Bronchial epithelial cell (primary cell): ENCODE measurements at regions not wholly inside any gene's neighbourhood (a gene's known extent, or its start where the extent isn't known, plus 50 kb on each side); places are given as distances from the start of the nearest gene placed in this dataset.

ENCODE experiments used
- DNase-seq: peaks from one replicate; pipeline ENCODE4 v3.0.0-alpha.2; 2010; ENCODE audit warnings: low read depth
- FAIRE-seq: peaks from 2 replicates; lab custom pipeline; 2011; peaks lifted over from hg19 to GRCh38; lab: Jason Lieb, UNC
- H3K27me3 ChIP-seq: 2 replicates; pipeline ENCODE4 v1.5.1; 2011; ENCODE audit warnings: low read length; ENCODE audit not compliant: control insufficient read depth, insufficient read depth
- H3K36me3 ChIP-seq: 2 replicates; pipeline ENCODE4 v1.5.1; 2011; ENCODE audit warnings: low read length; ENCODE audit not compliant: control insufficient read depth, insufficient read depth
- H3K4me3 ChIP-seq: 2 replicates; pipeline ENCODE4 v1.5.1; 2011; ENCODE audit warnings: mild to moderate bottlenecking, low read depth, low read length, control low read depth
- TF ChIP-seq, protein P1 (sequence below): IDR thresholded peaks from 2 replicates; pipeline ENCODE4 v1.5.1; 2011; ENCODE audit warnings: mild to moderate bottlenecking, moderate library complexity, low read length, control low read depth, inconsistent platforms; ENCODE audit not compliant: insufficient read depth, severe bottlenecking

DNA sequence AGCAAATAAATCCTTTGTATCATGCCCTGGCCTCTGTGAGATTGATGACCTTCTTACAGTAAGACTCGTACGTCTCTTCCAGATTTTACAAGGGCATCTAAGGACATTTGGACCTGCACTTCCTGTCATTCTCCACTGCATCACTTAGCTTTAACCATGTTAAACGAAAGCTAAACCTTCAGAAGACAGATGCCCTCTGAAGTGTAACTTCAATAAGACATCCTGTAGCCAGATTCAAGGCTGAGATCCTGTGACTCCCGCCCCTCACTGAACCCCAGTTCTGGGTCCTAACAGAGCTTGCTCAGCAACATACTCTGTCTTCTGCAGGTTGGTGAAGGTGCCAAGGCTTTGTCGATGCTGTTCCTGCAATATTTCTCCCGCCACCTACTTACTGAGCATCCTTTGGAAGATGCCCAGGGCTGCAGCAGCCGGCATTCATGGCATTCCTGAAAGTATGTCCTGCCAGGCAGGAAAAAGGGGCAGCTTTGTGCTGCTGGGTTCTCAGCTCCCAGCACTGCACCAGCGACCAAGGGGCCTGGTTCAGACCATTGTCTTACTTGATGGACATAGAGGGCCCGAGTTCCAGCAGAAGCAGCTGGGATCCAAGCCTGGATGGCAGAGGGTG, 131.1 kb downstream of the AXIN2 start:
- no peak for DNase-seq
- no peak for FAIRE-seq
- no peak overlapping the region for H3K4me3 ChIP-seq
- TF ChIP-seq, protein P1, sequence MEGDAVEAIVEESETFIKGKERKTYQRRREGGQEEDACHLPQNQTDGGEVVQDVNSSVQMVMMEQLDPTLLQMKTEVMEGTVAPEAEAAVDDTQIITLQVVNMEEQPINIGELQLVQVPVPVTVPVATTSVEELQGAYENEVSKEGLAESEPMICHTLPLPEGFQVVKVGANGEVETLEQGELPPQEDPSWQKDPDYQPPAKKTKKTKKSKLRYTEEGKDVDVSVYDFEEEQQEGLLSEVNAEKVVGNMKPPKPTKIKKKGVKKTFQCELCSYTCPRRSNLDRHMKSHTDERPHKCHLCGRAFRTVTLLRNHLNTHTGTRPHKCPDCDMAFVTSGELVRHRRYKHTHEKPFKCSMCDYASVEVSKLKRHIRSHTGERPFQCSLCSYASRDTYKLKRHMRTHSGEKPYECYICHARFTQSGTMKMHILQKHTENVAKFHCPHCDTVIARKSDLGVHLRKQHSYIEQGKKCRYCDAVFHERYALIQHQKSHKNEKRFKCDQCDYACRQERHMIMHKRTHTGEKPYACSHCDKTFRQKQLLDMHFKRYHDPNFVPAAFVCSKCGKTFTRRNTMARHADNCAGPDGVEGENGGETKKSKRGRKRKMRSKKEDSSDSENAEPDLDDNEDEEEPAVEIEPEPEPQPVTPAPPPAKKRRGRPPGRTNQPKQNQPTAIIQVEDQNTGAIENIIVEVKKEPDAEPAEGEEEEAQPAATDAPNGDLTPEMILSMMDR = no peak
- H3K27me3 ChIP-seq = no peaks in the 10 kb centered on the region
- no peaks in the 10 kb centered on the region for H3K36me3 ChIP-seq

DNA sequence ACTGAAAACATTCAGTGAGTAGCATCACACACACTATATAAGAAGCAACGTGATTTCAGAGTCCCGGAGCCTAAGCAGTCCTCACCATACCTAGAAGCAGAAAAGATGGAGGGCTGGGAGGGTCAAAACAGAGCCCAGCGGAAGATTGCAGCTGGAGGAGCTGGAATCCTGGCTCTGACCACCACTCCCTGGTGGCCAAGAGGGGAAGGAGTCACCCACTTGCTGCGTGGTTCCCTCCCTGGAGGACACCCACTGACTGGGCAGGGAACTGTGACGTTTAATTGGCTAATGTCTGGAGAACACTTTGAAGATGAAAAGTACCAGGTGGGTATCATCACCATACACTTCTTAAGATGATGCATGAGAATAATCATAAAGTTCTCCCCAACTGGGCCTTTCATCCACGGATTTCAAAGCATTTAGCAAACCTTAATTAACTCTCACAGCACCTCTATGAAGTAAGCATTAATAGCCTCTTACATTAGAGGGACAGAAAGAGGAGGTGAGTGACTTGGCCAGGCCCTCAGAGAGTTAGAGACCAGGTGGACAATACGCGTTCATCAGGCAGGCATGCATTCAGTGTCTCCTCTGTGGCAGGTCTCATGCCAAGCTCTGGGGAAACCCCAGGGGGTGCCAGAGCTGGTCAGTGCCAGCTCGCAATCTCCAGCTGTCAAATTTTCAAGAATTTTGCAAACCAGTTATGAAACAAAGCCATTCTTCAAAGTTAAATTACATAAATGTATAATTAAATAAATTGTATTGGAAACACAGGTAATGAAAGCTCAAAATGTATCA, 137.9 kb downstream of the AXIN2 start:
- no peak for FAIRE-seq
- DNase-seq = no peak
- Histone ChIP-seq H3K36me3 (no peaks in the 10 kb centered on the region), H3K4me3 (no peak overlapping the region), H3K27me3 (no peaks in the 10 kb centered on the region)
- TF ChIP-seq, protein P1 = no peak

DNA sequence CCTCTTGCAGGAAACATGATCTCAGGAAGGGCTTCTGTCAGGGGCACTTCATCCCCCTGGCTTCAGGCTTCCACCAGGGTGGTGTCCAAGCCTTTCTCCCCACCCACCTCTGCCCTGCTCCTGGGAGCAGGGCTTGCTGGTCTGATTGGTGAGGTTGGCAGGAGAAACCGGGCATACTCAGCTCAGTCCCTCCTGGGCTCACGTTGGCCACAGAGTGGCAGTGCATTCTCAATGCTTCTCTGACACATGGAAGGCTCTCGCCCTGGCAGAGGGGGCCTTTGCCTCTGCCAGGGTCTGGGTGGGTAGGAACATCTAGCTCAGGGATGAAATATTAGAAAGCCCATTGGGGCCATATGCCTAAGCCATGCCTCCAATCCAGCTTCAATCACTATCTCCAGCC, 142.8 kb downstream of the AXIN2 start:
- FAIRE-seq (no peak), DNase-seq (no peak)
- Histone ChIP-seq H3K27me3 (no peaks in the 10 kb centered on the region), H3K4me3 (no peak overlapping the region), H3K36me3 (no peaks in the 10 kb centered on the region)
- TF ChIP-seq, protein P1 = no peak

DNA sequence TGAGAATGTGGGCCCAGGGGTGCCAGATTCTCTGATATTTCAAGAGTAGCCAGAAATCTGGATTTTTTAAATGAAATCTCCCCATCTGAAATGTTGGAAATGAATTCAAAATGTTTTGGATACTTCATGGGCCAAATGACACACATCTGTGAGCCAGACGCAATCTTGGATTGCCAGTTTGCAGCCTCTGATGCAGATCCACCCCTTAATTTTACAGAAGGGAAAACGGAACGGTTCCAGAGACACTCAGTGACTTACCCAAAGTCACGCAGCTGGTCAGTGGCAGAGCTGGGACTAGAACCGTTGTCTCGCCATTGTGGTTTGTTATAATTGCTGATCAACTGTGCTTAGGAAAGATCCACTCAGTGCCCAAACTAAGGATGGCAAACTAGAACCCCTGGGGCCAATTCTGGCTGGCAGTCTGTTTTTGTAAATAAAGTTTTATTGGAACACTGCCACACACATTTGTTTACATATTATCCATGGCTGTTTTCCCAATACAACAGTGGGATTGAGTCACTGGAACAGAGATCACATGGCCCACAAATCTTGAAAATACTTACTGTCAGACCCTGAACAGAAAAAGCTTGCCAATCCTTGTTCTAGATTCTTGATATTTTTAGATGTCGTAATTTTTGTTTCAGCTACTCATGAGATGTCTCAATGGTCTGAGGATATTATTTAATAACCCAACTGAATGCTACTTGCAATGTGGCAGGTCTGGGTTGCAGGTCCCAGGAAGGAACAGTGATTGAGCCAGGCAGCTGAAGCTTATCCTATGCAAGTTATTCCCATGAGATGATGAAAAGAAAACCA, 143.8 kb downstream of the AXIN2 start:
- Histone ChIP-seq H3K27me3 (no peaks in the 10 kb centered on the region), H3K4me3 (no peak overlapping the region), H3K36me3 (no peaks in the 10 kb centered on the region)
- no peak for DNase-seq
- TF ChIP-seq, protein P1 = no peak
- FAIRE-seq = no peak

DNA sequence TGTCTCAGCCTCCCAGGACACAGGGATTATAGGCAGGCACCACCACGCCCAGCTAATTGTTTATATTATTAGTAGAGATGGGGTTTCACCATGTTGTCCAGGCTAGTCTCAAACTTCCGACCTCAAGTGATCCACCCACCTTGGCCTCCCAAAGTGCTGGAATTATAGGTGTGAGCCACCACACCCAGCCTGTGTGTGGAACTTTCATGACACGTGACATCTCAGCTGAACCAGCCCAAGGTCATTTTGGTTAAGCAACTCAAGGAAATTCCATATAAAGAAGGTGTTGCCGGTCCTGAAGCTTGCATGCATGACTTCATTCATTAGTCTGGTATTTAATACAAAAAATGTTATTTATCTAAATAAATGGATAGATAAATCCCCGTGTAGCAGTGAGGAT, 145.5 kb downstream of the AXIN2 start:
- Histone ChIP-seq H3K4me3 (no peak overlapping the region), H3K36me3 (no peaks in the 10 kb centered on the region), H3K27me3 (no peaks in the 10 kb centered on the region)
- TF ChIP-seq, protein P1 = no peak
- no peak for DNase-seq
- no peak for FAIRE-seq
